ENCODE measurements at regions not wholly inside any gene's neighbourhood (a gene's known extent, or its start where the extent isn't known, plus 50 kb on each side); places are given as distances from the start of the nearest gene placed in this dataset.
"Not testable (repeated sequence)": the region's sequence is repeated elsewhere in the genome, so short reads cannot be mapped to it uniquely, and the experiment has no call there.

DNA sequence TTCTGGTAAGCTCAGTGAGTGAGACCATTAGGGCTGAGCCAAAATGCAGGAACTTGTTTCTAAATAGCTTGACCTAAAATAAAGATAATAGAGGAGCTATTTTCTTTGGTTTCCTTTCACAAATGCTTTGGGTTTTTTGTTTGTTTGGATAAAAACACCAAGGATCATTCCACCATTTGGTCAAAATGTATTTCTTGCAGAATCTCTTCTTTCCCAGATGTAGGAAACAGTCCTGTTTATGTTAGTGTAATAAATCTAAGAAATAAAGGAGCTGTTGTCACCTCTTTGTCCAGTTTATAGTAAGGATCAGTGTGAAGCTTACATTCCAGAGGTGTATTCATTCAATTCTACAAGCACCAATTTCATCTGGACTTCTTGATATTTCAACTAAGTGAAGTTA, 297.8 kb downstream of the GJA1 start:
- Histone ChIP-seq H3K36me3 (no peaks in the 10 kb centered on the region), H3K27ac (no peak overlapping the region), H3K9me3 (no peaks in the 10 kb centered on the region), H3K4me1 (peaks cover 10% of the 10 kb centered on the region), H3K27me3 (no peaks in the 10 kb centered on the region), H3K4me3 (no peak overlapping the region)
- intact Hi-C loops (cut with DNase I) = no loop called here
- no peak for DNase-seq (ENCODE audit: extremely low spot score in 2 of 2)
- TF ChIP-seq POLR2AphosphoS5 (IDR thresholded peaks at IDR 0.05; ENCODE audit: insufficient read depth in 1 of 2, low read depth in 1 of 2) = no peak
- TF ChIP-seq, protein P1, sequence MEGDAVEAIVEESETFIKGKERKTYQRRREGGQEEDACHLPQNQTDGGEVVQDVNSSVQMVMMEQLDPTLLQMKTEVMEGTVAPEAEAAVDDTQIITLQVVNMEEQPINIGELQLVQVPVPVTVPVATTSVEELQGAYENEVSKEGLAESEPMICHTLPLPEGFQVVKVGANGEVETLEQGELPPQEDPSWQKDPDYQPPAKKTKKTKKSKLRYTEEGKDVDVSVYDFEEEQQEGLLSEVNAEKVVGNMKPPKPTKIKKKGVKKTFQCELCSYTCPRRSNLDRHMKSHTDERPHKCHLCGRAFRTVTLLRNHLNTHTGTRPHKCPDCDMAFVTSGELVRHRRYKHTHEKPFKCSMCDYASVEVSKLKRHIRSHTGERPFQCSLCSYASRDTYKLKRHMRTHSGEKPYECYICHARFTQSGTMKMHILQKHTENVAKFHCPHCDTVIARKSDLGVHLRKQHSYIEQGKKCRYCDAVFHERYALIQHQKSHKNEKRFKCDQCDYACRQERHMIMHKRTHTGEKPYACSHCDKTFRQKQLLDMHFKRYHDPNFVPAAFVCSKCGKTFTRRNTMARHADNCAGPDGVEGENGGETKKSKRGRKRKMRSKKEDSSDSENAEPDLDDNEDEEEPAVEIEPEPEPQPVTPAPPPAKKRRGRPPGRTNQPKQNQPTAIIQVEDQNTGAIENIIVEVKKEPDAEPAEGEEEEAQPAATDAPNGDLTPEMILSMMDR (IDR thresholded peaks at IDR 0.05) = no peak
- no peak for TF ChIP-seq POLR2A (IDR thresholded peaks at IDR 0.05)

DNA sequence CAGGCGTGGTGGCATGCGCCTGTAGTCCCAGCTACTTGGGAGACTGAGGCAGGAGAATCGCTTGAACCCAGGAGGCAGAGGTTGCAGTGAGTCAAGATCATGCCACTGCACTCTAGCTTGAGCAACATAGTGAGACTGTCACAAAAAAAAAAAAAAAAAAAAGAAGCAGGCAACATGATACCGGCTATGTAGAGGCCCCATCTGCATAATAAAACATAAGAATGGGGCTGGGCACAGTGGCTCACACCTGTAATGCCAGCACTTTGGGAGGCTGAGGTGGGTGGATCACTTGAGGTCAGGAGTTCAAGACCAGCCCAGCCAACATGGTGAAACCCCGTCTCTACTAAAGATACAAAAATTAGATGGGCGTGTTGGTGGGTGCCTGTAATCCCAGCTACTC, 304.7 kb downstream of the GJA1 start:
- DNase-seq (ENCODE audit: extremely low spot score in 2 of 2); H3K9me3 ChIP-seq; H3K4me3 ChIP-seq; H3K27me3 ChIP-seq; H3K27ac ChIP-seq; H3K36me3 ChIP-seq; H3K4me1 ChIP-seq; intact Hi-C loops (cut with DNase I): not testable (repeated sequence)

DNA sequence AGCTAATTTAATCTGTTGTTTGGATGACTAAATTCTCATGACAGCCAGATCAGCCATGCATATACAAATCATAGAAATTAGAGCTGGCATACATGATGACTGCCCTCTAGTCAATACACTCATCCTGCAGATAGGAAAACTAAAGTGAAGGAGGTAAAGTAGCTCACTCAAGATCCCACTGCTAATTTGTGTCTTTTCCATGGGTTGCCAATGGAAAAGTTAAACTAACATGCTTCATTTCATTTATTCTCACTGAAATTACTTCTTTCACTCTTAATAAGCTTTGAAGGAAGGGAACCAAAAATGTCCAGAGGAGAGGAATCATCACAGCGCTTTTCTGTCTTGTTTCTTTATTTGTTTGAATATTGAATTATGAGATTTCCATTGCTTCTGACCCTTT, 308.2 kb downstream of the GJA1 start:
- intact Hi-C loops (cut with DNase I) = no loop called here
- Histone ChIP-seq H3K36me3 (no peaks in the 10 kb centered on the region), H3K27ac (no peak overlapping the region), H3K4me1 (no peaks in the 10 kb centered on the region), H3K4me3 (no peak overlapping the region), H3K9me3 (no peaks in the 10 kb centered on the region), H3K27me3 (no peaks in the 10 kb centered on the region)
- DNase-seq (ENCODE audit: extremely low spot score in 2 of 2) = no peak
- TF ChIP-seq POLR2AphosphoS5 (IDR thresholded peaks at IDR 0.05; ENCODE audit: insufficient read depth in 1 of 2, low read depth in 1 of 2) (no peak), POLR2A (IDR thresholded peaks at IDR 0.05) (no peak)
- TF ChIP-seq, protein P1 (IDR thresholded peaks at IDR 0.05) = no peak

DNA sequence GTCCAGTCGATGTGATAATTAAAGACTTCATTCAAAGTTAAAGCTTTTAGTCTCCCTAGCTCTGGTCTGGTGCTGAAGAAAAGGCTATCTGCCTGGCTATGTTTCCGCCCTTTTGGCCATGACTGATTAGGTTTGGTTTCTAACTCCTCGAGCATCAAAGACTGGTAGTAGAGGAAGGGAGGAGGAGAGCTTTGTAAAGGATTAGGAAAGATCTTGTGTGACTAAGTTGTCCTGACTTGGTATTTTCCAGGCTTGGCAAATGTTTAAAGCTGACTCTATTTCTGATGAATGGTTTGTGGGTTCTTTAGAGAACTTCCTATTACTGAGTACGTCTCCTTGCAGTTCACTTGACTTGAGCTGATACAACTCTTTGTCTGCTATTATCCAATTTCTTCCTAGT, 312.9 kb downstream of the GJA1 start:
- TF ChIP-seq POLR2A (IDR thresholded peaks at IDR 0.05) (no peak), POLR2AphosphoS5 (IDR thresholded peaks at IDR 0.05; ENCODE audit: insufficient read depth in 1 of 2, low read depth in 1 of 2) (peak in 1 of 2 donors; percentile 9)
- no peak overlapping the region for H3K4me3 ChIP-seq
- H3K9me3 ChIP-seq = no peaks in the 10 kb centered on the region
- no peaks in the 10 kb centered on the region for H3K27me3 ChIP-seq
- H3K27ac ChIP-seq = no peak overlapping the region
- H3K36me3 ChIP-seq = no peaks in the 10 kb centered on the region
- no peak for DNase-seq (ENCODE audit: extremely low spot score in 2 of 2)
- intact Hi-C loops (cut with DNase I) = no loop called here
- H3K4me1 ChIP-seq = no peaks in the 10 kb centered on the region

DNA sequence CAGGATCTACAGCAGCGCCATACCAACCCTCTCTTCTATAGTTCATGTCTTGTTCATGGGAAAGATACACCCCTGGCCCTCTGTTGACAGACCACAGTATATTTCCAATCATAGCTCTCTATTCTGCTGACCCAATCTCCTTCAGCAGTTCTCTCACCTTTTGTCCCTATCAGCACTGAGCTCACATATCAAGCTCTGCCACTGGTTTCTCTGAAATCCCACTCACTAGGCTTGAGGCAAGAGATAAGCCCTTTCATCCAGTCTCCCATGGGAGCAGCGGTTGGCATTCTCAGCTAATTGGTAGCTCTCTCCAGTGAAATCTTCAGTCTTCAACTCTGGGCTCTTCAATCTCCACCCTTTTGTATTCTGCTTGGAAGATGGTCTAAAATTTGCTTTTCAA, 313.4 kb downstream of the GJA1 start:
- Histone ChIP-seq H3K4me1 (no peaks in the 10 kb centered on the region), H3K4me3 (no peak overlapping the region), H3K27me3 (no peaks in the 10 kb centered on the region), H3K9me3 (no peaks in the 10 kb centered on the region), H3K27ac (no peak overlapping the region), H3K36me3 (no peaks in the 10 kb centered on the region)
- intact Hi-C loops (cut with DNase I) = no loop called here
- DNase-seq (ENCODE audit: extremely low spot score in 2 of 2) = no peak
- TF ChIP-seq POLR2AphosphoS5 (IDR thresholded peaks at IDR 0.05; ENCODE audit: insufficient read depth in 1 of 2, low read depth in 1 of 2) (no peak), POLR2A (IDR thresholded peaks at IDR 0.05) (no peak)
- TF ChIP-seq, protein P1 (IDR thresholded peaks at IDR 0.05) = no peak

DNA sequence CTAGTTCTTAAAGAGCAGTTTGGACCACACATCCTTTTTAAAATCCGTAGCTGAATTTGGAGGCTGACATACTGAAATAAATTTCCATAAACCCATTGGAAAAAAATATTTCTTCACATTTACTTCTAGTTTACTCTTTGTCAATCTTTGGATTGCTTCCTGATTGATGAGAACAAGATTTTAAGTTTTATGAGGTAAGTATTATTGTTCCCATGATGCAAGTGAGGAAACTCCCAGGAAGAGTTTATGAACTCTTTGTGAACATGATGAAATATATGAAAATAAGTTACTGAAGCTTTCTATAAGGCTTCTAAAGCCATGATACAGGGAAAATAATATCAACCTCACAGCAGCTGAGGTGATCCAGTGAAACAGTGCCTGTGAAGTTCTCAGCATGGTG, 320.0 kb downstream of the GJA1 start:
- TF ChIP-seq, protein P1 (IDR thresholded peaks at IDR 0.05) = no peak
- TF ChIP-seq POLR2AphosphoS5 (IDR thresholded peaks at IDR 0.05; ENCODE audit: insufficient read depth in 1 of 2, low read depth in 1 of 2) = peak in 1 of 2 donors; percentile 84
- peaks cover 28% of the 10 kb centered on the region for H3K4me1 ChIP-seq
- no peak for DNase-seq (ENCODE audit: extremely low spot score in 2 of 2)
- intact Hi-C loops (cut with DNase I) = no loop called here
- no peaks in the 10 kb centered on the region for H3K27me3 ChIP-seq
- no peaks in the 10 kb centered on the region for H3K36me3 ChIP-seq
- H3K9me3 ChIP-seq = no peaks in the 10 kb centered on the region
- H3K4me3 ChIP-seq = no peak overlapping the region
- H3K27ac ChIP-seq = peak overlapping the region; percentile 68

Data from vagina (tissue), 2 donors.